HG03103 (cell line): ENCODE measurements at regions not wholly inside any gene's neighbourhood (a gene's known extent, or its start where the extent isn't known, plus 50 kb on each side); places are given as distances from the start of the nearest gene placed in this dataset.
A peak's percentile ranks its signal among the peaks of the same experiment; 100 is the strongest.
"Not testable (repeated sequence)": the region's sequence is repeated elsewhere in the genome, so short reads cannot be mapped to it uniquely, and the experiment has no call there.

ENCODE experiments used
- ATAC-seq: cut with Tn5 transposase; IDR thresholded peaks from one replicate; pipeline ENCODE4 v1.9.1; 2021; ENCODE audit warnings: low read depth; ENCODE audit not compliant: unreplicated experiment

DNA sequence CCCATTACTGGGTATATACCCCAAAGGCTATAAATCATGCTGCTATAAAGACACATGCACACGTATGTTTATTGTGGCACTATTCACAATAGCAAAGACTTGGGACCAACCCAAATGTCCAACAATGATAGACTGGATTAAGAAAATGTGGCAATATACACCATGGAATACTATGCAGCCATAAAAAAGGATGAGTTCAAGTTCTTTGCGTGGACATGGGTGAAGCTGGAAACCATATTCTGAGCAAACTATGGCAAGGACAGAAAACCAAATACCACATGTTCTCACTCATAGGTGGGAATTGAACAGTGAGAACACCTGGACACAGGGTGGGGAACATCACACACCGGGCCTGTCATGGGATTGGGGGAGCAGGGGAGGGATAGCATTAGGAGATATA lies 54.4 kb upstream of the MUCL1 start:
- not testable (repeated sequence) for ATAC-seq

GRCh38 chr12:54798651-54799050 lies 55.7 kb upstream of the MUCL1 start:
- ATAC-seq: no peak

DNA sequence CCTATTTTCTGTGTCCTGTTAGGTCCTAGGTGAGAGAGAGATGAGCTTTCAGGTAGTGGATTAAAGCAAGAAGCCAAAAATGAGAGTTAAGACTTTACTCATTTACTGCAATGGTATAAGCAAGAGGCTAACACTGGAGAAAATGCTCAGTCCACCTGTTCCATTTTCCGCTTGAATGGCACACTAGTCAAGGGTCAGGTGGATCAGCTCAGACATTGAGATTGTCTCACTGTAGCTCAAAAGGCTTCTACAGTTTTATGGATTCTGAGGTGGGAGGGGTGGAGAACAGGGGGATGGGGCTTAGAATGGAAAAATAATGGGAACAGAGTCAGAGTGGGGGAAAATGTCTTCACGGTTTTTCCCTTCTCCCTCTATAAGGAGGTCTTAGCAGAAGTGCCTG lies 57.3 kb upstream of the MUCL1 start:
- ATAC-seq: no peak

GRCh38 chr12:54795644-54796043 lies 58.7 kb upstream of the MUCL1 start:
- ATAC-seq: no peak

DNA sequence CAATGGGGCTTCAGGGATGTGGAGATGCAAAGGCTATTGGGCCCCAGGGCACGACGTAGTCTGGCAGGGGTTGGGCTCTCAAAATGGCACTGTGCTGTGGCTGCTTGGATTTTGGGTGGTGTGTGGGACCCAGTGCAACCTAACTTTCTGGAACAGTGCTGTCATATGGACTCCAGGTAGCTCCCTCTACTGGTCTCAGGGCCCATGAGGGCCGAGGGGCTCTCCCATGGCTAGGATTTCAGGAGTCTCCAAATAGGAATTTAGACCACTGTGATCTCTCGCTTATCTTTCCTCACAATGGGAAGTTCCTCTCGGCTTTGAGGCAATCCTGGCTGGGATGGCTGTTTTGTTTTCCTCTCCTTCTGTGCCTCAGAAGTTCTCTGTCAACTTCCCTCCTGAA lies 68.2 kb upstream of the MUCL1 start:
- ATAC-seq: no peak

- no peak for ATAC-seq
Measured at GRCh38 chr12:54784115-54784514, 70.2 kb upstream of the MUCL1 start.

GRCh38 chr12:54777031-54777430 lies 77.3 kb upstream of the MUCL1 start:
- not testable (repeated sequence) for ATAC-seq

DNA sequence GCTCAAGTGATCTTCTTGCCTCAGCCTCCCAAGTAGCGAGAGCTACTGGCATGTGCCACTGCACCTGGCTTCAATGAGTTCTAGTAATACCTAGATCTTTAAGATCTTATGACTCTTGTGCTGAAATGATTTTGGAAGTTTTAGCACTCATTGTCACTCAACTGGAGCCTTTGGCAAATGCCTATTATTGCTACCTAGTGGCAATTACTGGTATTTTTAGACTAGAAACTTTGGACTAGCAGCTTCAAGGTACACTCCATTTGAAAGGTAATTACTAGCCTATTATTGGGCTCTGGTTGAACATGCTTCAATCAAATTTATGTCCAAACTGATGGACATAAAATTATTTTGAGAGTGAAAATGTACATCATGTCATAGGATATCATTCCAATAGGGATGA lies 80.7 kb upstream of the MUCL1 start:
- ATAC-seq: no peak

DNA sequence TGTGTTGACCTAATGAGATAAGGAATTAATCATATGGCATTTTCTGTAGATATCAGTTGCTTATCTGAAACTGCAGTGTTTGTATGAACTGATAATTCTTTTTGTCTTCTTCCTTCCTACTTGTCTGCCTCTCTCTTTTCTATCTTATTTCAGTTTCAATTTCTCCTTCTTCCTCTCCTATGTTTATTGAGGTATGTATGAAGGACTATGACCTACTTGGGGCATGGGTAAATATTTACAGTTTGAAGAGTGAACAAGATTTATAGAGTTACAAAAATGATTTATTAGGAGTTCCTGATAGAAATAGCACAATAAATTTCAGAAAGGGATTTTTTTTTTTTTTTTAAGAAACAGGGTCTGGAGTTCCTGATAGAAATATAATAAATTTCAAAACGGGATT lies 88.7 kb upstream of the MUCL1 start:
- ATAC-seq: no peak

- no peak for ATAC-seq
Measured at GRCh38 chr12:54762390-54762789, 91.9 kb upstream of the MUCL1 start.

- no peak for ATAC-seq
Measured at GRCh38 chr12:54759751-54760150, 94.6 kb upstream of the MUCL1 start.

- ATAC-seq: no peak
Measured at GRCh38 chr12:54751493-54751892, 102.8 kb upstream of the MUCL1 start.

GRCh38 chr12:54749191-54749818 lies 101.1 kb upstream of the DCD start:
- ATAC-seq: peak; percentile 81

- no peak for ATAC-seq
Measured at GRCh38 chr12:54744590-54744989, 96.4 kb upstream of the DCD start.

DNA sequence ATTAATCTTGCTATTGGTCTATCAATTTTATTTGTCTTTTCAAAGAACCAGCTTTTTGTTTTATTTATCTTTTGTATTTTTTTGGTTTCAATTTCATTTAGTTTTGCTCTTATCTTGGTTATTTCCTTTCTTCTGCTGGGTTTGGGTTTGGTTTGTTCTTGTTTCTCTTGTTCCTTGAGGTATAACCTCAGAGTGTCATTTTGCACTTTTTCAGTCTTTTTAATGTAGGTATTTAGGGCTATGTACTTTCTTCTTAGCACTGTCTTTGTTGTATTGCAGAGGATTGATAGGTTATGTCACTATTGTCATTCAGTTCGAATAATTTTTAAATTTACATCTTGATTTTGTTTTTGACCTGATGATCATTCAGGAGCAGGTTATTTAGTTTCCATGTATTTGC lies 92.7 kb upstream of the DCD start:
- no peak for ATAC-seq

- no peak for ATAC-seq
Measured at GRCh38 chr12:54736549-54736948, 88.4 kb upstream of the DCD start.

DNA sequence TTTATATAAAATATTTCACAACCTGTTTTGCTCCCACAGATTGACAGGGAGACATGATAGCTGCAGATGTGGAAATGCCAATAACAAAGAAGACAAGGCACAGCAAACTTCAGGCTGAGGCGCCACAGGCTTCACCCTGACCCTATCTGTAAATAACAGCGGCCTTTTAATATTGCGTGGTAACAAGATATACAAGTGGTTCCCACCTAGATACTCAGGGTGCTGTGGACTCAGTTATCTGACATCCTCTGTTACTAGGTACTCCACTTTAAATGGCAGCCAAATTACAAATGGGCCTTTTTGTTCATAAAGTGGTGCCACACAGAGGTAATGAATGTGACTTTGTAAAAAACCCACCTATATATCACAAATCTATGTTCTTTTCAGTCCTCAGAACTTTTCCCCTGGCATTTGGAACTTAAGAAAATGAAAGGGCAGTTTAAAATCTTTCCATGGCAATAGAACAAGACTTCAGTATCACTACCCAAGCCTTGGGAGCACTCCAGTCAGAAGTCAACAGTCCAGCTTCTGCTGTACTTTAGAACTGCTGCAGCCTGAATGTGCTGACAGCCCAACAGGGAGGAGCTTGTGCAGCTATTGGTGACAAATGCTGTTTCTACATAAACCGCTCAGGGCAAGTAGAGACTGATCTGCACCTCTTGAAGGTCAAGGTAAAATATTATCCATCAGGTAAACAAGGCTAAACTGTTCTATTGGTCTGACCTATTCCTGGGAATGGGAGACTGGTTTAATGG lies 86.2 kb upstream of the DCD start:
- no peak for ATAC-seq

DNA sequence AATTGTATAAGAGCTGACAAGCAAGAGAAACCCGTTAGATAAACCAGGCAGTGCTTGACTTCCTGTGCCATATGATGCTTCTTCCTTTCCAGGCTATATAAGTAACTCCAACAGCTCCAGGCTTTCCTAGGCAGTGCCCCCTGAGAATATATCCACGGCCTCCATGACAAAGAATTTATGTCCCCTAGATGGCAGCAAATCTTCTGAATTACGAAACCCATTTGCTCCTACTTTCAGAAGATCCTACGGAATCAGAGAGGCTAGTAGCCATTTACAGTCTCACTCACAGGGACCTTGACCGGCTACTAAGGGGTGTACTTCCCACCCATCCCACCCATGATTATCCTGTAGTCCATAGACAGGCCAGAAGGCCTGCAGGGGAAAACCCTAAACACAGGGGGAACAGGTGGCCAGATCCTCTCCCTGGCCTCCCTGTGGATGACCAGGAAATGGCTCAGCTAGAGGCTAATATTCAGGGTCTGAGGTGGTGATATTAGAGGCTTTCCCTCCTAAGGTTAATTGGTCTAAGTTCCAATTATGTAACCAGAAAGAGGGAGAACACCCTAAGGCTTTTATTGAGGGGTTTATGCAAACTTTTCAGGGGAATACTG lies 77.2 kb upstream of the DCD start:
- ATAC-seq: no peak

GRCh38 chr12:54723379-54724256 lies 75.5 kb upstream of the DCD start:
- ATAC-seq: no peak

GRCh38 chr12:54721312-54721711 lies 73.1 kb upstream of the DCD start:
- no peak for ATAC-seq

DNA sequence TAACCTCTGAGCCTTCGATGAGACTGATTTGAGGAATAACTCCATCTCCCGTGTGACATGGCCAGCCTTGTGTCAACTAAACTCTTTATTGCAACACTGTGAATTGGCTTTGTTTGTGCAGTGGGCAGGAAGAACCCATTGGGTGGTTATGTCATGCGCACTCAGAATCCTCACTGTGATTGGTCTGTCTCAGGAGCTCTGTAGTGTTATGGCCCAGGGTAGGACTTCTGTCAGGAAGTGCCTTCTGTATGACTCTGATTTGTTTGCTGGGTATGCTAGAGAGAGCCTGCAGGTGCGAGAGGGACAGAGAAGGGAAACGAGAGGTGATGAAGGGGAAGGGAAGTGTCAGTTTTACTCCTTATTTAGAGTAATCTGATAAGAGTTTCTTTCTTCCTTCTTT lies 71.5 kb upstream of the DCD start:
- ATAC-seq: no peak
